AG09309 (cell line): ENCODE measurements at regions not wholly inside any gene's neighbourhood (a gene's known extent, or its start where the extent isn't known, plus 50 kb on each side); places are given as distances from the start of the nearest gene placed in this dataset.

Source experiments
- DNase-seq: peaks from one replicate; pipeline ENCODE4 v3.0.0-alpha.2; 2010; ENCODE audit warnings: low read depth
- H3K4me3 ChIP-seq: 2 replicates; pipeline ENCODE4 v1.5.1; 2011; ENCODE audit warnings: mild to moderate bottlenecking, low read depth, low read length, moderate library complexity; ENCODE audit not compliant: control insufficient read depth
- CTCF ChIP-seq: IDR thresholded peaks from 2 replicates; pipeline ENCODE4 v1.5.1; 2011; ENCODE audit warnings: mild to moderate bottlenecking, low read depth, low read length, inconsistent platforms; ENCODE audit not compliant: insufficient read depth, control insufficient read depth; ENCODE audit errors: missing control alignments

DNA sequence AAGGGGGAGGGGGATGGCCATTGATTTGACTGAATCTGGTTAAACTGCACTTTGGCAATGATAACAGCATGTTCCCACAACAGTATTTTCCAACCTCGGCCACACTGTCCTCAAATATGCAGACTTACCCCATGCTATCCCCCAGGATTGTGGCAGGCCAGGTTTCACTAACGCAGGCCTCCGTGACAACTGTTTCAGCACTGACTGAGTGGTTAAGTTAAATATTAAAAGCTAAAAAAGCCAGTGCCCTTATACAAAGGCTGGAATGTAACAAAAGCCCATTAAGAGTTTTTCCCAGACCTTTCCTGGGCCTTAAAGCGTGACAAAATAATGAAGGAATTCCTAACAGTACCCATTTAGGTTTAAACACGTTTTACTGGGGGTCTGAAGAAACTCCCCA lies 202.9 kb downstream of the USP25 start:
- no peak for DNase-seq
- TF ChIP-seq CTCF: no peak

GRCh38 chr21:15935530-15935929 lies 205.7 kb downstream of the USP25 start:
- DNase-seq: no peak
- H3K4me3 ChIP-seq: no peak overlapping the region
- TF ChIP-seq CTCF: no peak

More for the DNA sequence above, 202.9 kb downstream of the USP25 start:
- no peak overlapping the region for H3K4me3 ChIP-seq

GRCh38 chr21:15943009-15943666 lies 213.4 kb downstream of the USP25 start:
- TF ChIP-seq CTCF: no peak
- no peak for DNase-seq
- H3K4me3 ChIP-seq: no peak overlapping the region

- TF ChIP-seq CTCF: no peak
- no peak overlapping the region for H3K4me3 ChIP-seq
- DNase-seq: no peak
Observed at GRCh38 chr21:15947677-15948076, 217.9 kb downstream of the USP25 start.

DNA sequence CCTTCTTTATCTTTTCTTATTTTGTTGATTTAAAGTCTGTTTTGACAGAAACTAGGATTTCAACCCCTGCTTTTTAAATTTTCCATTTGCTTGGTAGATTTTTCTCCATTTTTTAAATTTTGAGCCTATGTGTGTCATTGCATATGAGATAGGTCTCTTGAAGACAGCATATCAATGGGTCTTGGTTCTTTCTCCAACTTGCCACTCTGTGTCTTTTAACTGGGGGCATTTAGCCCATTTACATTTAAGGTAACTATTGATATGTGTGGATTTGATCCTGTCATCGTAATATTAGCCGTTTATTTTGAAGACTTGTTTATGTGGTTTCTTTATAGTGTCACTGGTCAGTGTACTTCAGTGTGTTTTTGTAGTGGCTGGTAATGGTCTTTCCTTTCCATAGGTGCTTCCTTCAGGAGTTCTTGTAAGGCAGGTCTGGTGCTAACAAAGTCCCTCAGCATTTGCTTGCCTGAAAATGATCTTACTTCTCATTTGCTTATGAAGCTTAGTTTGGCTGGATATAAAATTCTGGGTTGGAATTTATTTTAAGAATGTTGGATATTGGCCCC lies 223.9 kb downstream of the USP25 start:
- TF ChIP-seq CTCF: no peak
- DNase-seq: no peak
- no peak overlapping the region for H3K4me3 ChIP-seq

DNA sequence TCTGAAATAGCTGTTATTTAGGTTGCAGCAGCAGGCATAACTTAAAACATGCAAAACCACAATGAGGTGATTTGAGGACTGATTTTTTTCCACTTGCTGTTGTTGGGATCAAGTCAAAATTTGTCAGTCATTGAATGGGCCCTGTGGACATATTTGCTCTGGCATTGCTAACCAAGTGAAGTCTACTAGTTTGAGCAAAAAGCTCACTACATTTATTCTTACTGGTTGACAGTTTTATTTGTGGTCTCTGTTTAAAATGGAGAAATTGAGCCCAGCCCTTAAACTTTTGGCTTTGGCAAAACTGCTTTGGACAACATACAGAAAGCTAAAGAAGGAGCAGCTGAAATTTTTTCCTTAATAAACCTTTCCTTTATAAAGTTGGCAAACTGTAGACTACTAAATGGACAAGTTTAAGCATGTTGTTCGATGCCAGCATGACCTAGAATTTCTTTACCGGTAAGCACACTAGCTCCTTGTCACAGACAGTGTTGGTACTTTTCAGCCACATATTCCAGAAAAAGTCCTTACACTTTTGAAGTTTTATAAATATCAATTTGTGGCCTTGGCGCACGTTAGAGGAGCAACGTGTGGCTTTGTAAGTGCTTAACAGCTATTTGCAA lies 234.6 kb downstream of the USP25 start:
- DNase-seq: peak; percentile 8
- H3K4me3 ChIP-seq: no peak overlapping the region
- no peak for TF ChIP-seq CTCF
